ENCODE measurements at regions not wholly inside any gene's neighbourhood (a gene's known extent, or its start where the extent isn't known, plus 50 kb on each side); places are given as distances from the start of the nearest gene placed in this dataset.

GRCh38 chr1:106502659-106503058 is 553.8 kb upstream of the PRMT6 start:
- H3K27me3 ChIP-seq (replicated peaks in 1 of 2; ENCODE audit: control insufficient read depth in 2 of 2, insufficient read depth in 2 of 2, low read length in 1 of 2): no peaks in the 10 kb centered on the region; a peak in 1 of 4 replicates
- H4K20me1 ChIP-seq (ENCODE audit: control insufficient read depth, insufficient read depth): no peaks in the 10 kb centered on the region
- DNase-seq (ENCODE audit: low read depth, low spot score): no peak
- H3K79me2 ChIP-seq (ENCODE audit: control insufficient read depth, insufficient read depth, low read length): no peaks in the 10 kb centered on the region
- WGBS (ENCODE audit: insufficient coverage, insufficient replicate concordance, low lambda C conversion rate, missing lambda C conversion rate): 0% methylated on average over 1 of the region's 1 CpG
- POLR2A ChIA-PET: no interaction called here
- TF ChIP-seq BCLAF1 (IDR thresholded peaks at IDR 0.05) (no peak), ETV6 (conservative IDR thresholded peaks at IDR 0.05 in 1 of 2, IDR thresholded peaks at IDR 0.05 in 1 of 2; ENCODE audit: borderline replicate concordance in 1 of 2, low read depth in 1 of 2) (no peak), LARP7 (IDR thresholded peaks at IDR 0.05) (no peak), SMARCA5 (IDR thresholded peaks at IDR 0.05) (no peak), POU2F2 (IDR thresholded peaks at IDR 0.05; ENCODE audit: borderline replicate concordance, low read depth, low read length) (no peak), JUNB (IDR thresholded peaks at IDR 0.05) (no peak), RAD21 (IDR thresholded peaks at IDR 0.05; ENCODE audit: insufficient read depth, low read depth, low read length) (no peak), MAX (IDR thresholded peaks at IDR 0.05; ENCODE audit: low read depth, low read length) (no peak), BCL3 (IDR thresholded peaks at IDR 0.05; ENCODE audit: borderline replicate concordance, insufficient read depth, low read depth, low read length, poor library complexity, severe bottlenecking) (no peak), GABPA (IDR thresholded peaks at IDR 0.05; ENCODE audit: low read depth) (no peak), NFYB (IDR thresholded peaks at IDR 0.05; ENCODE audit: insufficient read depth, low read depth, low read length) (no peak), IKZF1 (conservative IDR thresholded peaks at IDR 0.05) (no peak), TCF12 (IDR thresholded peaks at IDR 0.05; ENCODE audit: low read depth, low read length) (no peak), BACH1 (IDR thresholded peaks at IDR 0.05; ENCODE audit: borderline replicate concordance) (no peak), ZNF24 (IDR thresholded peaks at IDR 0.05) (no peak), MYC (IDR thresholded peaks at IDR 0.05; ENCODE audit: insufficient read depth, insufficient read length, insufficient replicate concordance, low read length, severe bottlenecking) (no peak), ZNF687 (IDR thresholded peaks at IDR 0.05) (no peak)
- no peak for FAIRE-seq
- no peaks in the 10 kb centered on the region for H3K9me3 ChIP-seq (replicated peaks; ENCODE audit: control insufficient read depth, insufficient read depth, low read length)
- CTCF ChIA-PET: no interaction called here
- SMC1A ChIA-PET (ENCODE audit: uncharacterized antibody, unreplicated experiment): no interaction called here
- no peak overlapping the region for H3K4me2 ChIP-seq (ENCODE audit: control insufficient read depth, insufficient read depth)
- no peak overlapping the region for H2AFZ ChIP-seq (ENCODE audit: control insufficient read depth, low read depth, low read length)
- intact Hi-C loops (cut with micrococcal nuclease; ENCODE audit: unreplicated experiment) (no loop called here), in situ Hi-C loops (cut with MboI) (no loop called here)
- H3K4me1 ChIP-seq (ENCODE audit: control insufficient read depth, insufficient read depth, low read length): no peaks in the 10 kb centered on the region
- RAD21 ChIA-PET (ENCODE audit: unreplicated experiment): no interaction called here
- ATAC-seq: no peak
- no peak overlapping the region for H3K27ac ChIP-seq (ENCODE audit: control insufficient read depth, insufficient read depth)
- no peak overlapping the region for H3K9ac ChIP-seq (ENCODE audit: control insufficient read depth, insufficient read depth, low read length)
- H3K4me3 ChIP-seq: no peak overlapping the region
- no peaks in the 10 kb centered on the region for H3K36me3 ChIP-seq (ENCODE audit: control insufficient read depth in 2 of 2, insufficient read depth in 2 of 2, low read length in 1 of 2)
- BruUV-seq (replicated peaks): no TSS peak

All from GM12878 (cell line).